GM18858 (cell line): ENCODE measurements at regions not wholly inside any gene's neighbourhood (a gene's known extent, or its start where the extent isn't known, plus 50 kb on each side); places are given as distances from the start of the nearest gene placed in this dataset.
"Not testable (repeated sequence)": the region's sequence is repeated elsewhere in the genome, so short reads cannot be mapped to it uniquely, and the experiment has no call there.

Source experiments
- ATAC-seq: cut with Tn5 transposase; IDR thresholded peaks from one replicate; pipeline ENCODE4 v1.9.1; 2021; ENCODE audit not compliant: unreplicated experiment

GRCh38 chr1:81183051-81183450 lies 617.7 kb upstream of the ADGRL2 start:
- no peak for ATAC-seq

DNA sequence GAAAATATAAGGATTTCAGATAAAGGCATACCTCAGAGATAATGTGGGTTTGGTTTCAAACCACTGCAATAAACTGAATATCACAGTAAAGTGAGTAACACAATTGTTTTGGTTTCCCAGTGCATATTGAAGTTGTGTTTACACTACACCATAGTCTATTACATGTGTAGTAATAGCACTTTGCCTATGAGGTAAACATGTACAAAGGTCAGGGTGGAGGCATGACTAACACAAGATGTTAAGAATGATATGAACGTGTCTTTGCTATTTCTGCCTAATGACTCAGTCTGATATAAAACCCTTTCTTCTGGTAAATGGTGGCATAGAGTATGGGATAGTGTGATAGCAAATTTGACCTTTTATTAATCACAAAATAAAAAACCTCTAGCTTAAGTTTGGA lies 621.5 kb upstream of the ADGRL2 start:
- no peak for ATAC-seq

DNA sequence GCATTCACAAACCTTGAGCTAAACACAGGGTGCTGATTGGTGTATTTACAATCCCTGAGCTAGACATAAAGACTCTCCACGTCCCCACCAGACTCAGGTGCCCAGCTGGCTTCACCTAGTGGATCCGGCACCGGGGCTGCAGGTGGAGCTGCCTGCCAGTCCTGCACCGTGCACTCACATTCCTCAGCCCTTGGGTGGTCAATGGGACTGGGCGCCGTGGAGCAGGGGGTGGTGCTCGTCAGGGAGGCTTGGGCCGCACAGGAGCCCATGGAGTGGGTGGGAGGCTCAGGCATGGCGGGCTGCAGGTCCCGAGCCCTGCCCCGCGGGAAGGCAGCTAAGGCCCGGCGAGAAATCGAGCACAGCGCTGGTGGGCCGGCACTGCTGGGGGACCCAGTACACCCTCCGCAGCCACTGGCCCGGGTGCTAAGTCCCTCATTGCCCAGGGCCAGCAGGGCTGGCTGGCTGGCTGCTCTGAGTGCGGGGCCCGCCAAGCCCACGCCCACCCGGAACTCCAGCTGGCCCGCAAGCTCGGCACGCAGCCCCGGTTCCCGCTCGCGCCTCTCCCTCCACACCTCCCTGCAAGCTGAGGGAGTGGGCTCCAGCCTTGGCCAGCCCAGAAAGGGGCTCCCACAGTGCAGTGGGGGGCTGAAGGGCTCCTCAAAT lies 622.2 kb upstream of the ADGRL2 start:
- not testable (repeated sequence) for ATAC-seq

DNA sequence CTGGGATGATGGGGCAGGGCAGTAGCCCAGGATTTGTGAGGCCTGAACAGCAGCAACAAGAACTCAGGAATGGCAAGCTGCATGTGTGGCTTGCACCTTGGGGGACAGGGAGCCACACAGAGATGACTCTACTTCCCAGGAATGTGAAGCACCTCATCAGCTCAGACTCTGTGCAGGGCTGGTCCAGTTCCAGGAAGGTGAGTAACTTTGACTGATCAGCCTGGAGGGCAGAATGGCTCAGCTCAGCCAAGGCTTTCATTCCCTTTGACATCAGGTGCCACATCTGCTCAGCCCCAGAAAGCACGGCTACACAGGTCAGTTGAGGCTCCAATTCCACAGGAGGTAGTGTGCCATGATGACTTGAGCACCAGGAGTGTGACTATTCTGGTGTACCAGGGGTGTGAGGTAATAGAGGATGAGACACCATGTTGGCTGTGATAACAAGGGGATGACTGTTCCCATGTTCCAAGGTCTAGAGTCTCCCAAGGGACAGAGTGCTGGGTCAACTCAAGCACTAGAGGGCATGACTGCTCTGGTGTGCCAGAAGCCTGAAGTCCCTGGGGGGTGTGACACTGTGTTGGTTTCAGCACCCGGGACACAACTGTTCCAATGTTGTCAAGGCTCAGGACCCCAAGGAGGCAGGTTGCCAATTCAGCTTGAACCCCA lies 625.8 kb upstream of the ADGRL2 start:
- ATAC-seq, result no peak

DNA sequence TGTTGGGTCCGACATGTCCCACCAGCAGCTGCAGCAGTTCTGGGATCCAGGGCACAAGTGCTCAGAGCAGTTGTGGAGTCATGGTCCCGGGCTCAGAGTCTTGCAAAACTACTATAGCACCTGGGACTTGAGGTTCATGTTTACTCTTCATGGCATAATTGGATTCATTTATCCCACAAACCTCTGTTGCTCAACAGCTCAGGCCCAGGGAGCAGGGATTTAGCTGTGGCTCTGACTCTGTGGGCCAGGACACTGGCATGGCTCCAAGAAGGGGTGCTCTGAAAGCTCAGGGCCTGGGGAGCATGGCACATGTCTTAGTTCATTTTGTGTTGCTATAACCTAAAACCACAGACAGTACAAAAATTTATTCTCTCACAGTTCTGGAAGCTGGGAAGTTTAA lies 626.7 kb upstream of the ADGRL2 start:
- ATAC-seq, result no peak

GRCh38 chr1:81172483-81172882 lies 628.3 kb upstream of the ADGRL2 start:
- ATAC-seq, result no peak

DNA sequence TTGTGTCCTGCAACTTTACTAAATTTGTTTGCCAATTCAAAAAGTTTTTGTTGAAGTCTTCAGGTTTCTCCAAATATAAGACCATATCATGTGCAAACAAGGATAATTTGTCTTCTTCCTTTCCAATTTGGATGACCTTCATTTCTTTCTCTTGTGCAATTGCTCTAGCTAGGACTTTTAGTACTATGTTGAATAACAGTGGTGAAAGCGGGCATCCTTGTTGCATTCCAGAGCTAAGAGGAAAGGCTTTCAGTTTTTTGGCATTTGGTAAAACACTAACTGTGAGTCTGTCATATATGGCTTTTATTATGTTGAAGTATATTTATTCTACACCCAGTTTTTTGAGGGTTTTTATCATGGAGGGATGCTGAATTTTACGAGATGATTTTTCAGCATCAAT lies 630.0 kb upstream of the ADGRL2 start:
- ATAC-seq, result no peak

- no peak for ATAC-seq
These were observed 634.8 kb upstream of the ADGRL2 start for GRCh38 chr1:81165963-81166362.

- no peak for ATAC-seq
These were observed 640.0 kb upstream of the ADGRL2 start for GRCh38 chr1:81160696-81161095.

DNA sequence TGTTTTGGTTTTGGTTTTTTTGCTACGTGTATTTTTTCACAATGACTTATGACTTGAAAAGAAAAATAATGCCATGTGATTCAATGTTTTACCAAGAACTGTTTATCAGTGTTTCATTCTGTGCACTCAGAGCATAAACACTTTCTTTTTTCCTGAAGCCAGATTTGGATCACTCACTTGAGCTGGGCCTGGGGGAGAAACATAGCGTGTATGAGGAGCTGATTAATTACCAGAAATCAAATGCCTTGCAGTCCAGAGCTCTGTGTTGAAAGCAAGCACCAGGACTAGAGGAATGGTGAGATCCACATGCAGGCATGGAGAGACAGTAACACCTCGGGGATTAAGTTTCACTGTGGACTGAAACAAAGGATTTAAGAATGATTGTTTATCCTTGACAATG lies 642.1 kb upstream of the ADGRL2 start:
- ATAC-seq, result no peak

DNA sequence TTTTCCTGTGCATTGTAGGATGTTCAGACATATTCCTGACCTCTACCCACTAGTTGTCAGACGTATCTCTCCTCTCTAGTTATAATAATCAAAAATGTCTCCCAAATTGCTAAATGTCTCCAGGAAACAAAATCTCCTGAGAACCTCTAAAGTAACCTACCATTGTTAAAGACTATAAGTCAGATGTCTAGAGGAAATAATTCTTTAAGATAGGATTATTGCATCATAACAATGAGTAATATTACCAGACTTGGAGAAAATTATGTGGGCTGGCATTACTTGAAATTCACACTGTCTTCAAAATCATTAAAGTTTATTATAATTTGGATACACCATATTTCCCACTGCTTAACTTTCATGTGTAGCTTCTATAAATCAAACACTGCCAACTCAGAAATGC lies 643.0 kb upstream of the ADGRL2 start:
- ATAC-seq, result no peak

DNA sequence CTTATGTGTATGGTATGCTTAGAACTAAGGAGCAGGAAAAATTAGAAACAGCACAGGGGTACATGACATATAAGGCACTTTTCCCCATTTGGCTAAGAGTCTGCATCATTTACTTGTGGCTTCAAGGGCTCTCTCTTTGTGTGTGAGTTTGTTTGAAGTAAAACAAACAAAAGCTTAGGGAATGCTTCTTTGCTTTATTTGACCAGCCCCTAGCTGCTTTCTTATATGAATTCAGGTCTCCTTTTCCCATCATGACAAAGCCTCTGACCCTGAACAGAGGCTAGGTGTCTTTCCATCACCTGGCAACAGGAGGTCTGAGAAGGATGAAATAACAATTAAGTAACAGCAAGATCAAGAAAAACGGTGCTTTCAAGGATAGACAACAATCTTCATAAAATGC lies 643.8 kb upstream of the ADGRL2 start:
- ATAC-seq, result no peak

DNA sequence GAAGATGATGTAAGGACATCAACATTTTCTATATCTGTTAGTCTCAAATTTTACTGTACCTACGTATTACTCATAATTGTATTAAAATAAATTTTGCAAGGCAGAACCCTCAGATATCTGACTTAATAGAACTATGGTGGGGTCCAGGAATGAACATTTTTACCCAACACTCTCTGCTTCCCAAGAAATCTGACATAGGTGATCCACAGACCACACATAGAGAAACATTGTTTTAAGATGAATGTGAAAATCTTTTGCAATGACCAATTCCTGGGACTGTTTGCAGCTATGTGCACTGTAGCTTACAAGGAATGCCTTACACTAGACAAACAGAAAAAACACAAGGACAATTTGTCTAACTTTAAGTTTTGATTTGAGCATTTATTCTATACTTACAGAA lies 645.6 kb upstream of the ADGRL2 start:
- ATAC-seq, result no peak

GRCh38 chr1:81151206-81151605 lies 649.5 kb upstream of the ADGRL2 start:
- no peak for ATAC-seq

DNA sequence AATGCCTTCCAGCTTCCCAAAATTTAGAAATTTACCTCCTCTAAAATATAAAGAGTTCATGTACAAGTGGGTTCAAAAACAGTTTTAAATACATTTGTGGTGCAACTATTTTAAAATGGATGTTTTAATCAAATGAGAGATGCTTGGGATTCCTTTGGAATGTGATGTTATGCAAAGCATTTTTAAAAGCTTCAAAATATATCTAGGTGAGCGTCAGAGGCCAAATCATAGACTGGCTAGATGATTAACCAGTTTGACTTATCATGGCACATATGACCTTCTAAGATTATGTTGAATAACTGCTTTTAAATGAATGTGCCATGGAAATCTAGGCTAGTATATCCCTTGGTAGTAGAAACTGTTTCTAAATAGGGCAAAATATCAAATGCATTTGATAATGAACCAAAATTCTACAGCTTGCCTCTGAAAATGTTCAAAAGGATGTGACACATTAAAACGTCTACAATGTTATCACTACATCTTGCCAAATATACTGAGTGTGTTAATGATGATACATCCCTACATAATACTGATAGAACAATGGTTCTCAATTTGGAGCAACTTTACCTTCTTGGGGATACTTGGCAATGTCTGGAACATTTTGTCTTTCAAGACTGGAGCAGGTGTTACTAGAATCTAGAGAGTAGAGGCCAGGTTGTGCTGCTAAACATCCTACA lies 650.9 kb upstream of the ADGRL2 start:
- no peak for ATAC-seq

- no peak for ATAC-seq
These were observed 656.4 kb upstream of the ADGRL2 start for GRCh38 chr1:81144240-81144825.

- no peak for ATAC-seq
These were observed 658.5 kb upstream of the ADGRL2 start for GRCh38 chr1:81142099-81142826.

- ATAC-seq, result no peak
These were observed 665.2 kb upstream of the ADGRL2 start for GRCh38 chr1:81135524-81135923.

DNA sequence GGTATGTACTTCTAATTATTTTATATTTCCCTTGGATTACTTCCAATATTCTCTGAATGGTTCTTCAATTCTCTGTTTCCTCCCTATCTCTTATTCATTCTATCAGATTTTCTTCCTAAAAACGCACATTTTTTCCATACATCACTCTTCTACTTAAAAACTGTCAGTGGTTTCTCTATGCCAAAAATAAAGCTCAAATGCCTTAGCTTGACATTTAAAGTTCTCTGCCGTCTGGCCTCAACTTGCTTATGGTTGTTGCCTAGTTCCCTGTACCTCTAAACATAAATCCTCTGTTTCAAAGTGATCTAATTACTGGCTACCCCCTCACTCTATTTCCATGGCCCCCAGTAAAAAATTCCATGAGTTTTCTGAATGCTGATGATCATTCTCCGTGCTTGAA lies 671.0 kb upstream of the ADGRL2 start:
- ATAC-seq, result no peak

DNA sequence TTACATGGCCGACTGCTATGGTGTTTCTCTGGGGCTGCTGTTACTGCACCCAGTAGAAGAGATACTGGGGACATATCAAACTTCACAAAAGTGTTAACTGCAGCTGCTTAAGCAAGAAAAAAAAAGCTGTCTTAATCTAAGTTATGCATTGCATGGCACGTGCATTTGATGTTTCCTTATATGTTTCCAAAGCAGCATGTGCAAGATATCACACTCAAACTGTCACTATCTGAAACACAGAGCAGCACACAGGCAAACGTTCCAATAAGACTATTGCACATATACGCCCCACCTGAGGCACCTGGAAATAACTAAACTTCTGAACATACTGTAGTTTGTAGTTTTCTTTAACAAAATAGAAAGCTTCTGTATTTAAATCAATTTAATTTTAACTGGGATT lies 671.4 kb upstream of the ADGRL2 start:
- no peak for ATAC-seq

- ATAC-seq, result no peak
These were observed 672.7 kb upstream of the ADGRL2 start for GRCh38 chr1:81128079-81128478.
